ENCODE measurements at regions not wholly inside any gene's neighbourhood (a gene's known extent, or its start where the extent isn't known, plus 50 kb on each side); places are given as distances from the start of the nearest gene placed in this dataset.
"Not testable (repeated sequence)": the region's sequence is repeated elsewhere in the genome, so short reads cannot be mapped to it uniquely, and the experiment has no call there.

- not testable (repeated sequence) for H3K36me3 Mint-ChIP-seq (ENCODE audit: low read depth); H3K27me3 Mint-ChIP-seq; DNase-seq; H3K4me1 Mint-ChIP-seq (ENCODE audit: low read depth); H3K27ac Mint-ChIP-seq; H3K9me3 Mint-ChIP-seq; H3K4me3 Mint-ChIP-seq
Measured at GRCh38 chr6:58059701-58060100, 742.3 kb downstream of the PRIM2 start.

- DNase-seq; H3K27me3 Mint-ChIP-seq; H3K9me3 Mint-ChIP-seq; H3K36me3 Mint-ChIP-seq (ENCODE audit: low read depth); H3K4me3 Mint-ChIP-seq; H3K4me1 Mint-ChIP-seq (ENCODE audit: low read depth); H3K27ac Mint-ChIP-seq: not testable (repeated sequence)
Measured at GRCh38 chr6:58063542-58063941, 746.1 kb downstream of the PRIM2 start.

- not testable (repeated sequence) for H3K27me3 Mint-ChIP-seq; H3K36me3 Mint-ChIP-seq (ENCODE audit: low read depth); H3K4me1 Mint-ChIP-seq (ENCODE audit: low read depth); H3K9me3 Mint-ChIP-seq; H3K4me3 Mint-ChIP-seq; DNase-seq; H3K27ac Mint-ChIP-seq
Measured at GRCh38 chr6:58067867-58068548, 750.6 kb downstream of the PRIM2 start.

GRCh38 chr6:58073263-58073662, 755.8 kb downstream of the PRIM2 start:
- Mint-ChIP-seq H3K27ac (no peak overlapping the region), H3K4me1 (ENCODE audit: low read depth) (no peaks in the 10 kb centered on the region)

GRCh38 chr6:58090067-58090466, 772.6 kb downstream of the PRIM2 start:
- not testable (repeated sequence) for H3K36me3 Mint-ChIP-seq (ENCODE audit: low read depth); H3K27ac Mint-ChIP-seq; DNase-seq; H3K4me1 Mint-ChIP-seq (ENCODE audit: low read depth); H3K4me3 Mint-ChIP-seq; H3K9me3 Mint-ChIP-seq; H3K27me3 Mint-ChIP-seq

More at GRCh38 chr6:58073263-58073662, 755.8 kb downstream of the PRIM2 start:
- DNase-seq: no peak
- Mint-ChIP-seq H3K36me3 (ENCODE audit: low read depth) (no peaks in the 10 kb centered on the region), H3K4me3 (no peak overlapping the region), H3K27me3 (no peaks in the 10 kb centered on the region), H3K9me3 (no peaks in the 10 kb centered on the region)

GRCh38 chr6:58097251-58097650, 779.8 kb downstream of the PRIM2 start:
- DNase-seq; H3K36me3 Mint-ChIP-seq (ENCODE audit: low read depth); H3K27ac Mint-ChIP-seq; H3K9me3 Mint-ChIP-seq; H3K27me3 Mint-ChIP-seq; H3K4me3 Mint-ChIP-seq; H3K4me1 Mint-ChIP-seq (ENCODE audit: low read depth): not testable (repeated sequence)

GRCh38 chr6:58113960-58114359, 796.5 kb downstream of the PRIM2 start:
- Mint-ChIP-seq H3K9me3 (no peaks in the 10 kb centered on the region), H3K27me3 (no peaks in the 10 kb centered on the region), H3K4me3 (no peak overlapping the region)

GRCh38 chr6:58117162-58117561, 799.7 kb downstream of the PRIM2 start:
- H3K36me3 Mint-ChIP-seq (ENCODE audit: low read depth); H3K9me3 Mint-ChIP-seq; H3K27me3 Mint-ChIP-seq; H3K27ac Mint-ChIP-seq; DNase-seq; H3K4me3 Mint-ChIP-seq; H3K4me1 Mint-ChIP-seq (ENCODE audit: low read depth): not testable (repeated sequence)

More at GRCh38 chr6:58113960-58114359, 796.5 kb downstream of the PRIM2 start:
- Mint-ChIP-seq H3K27ac (no peak overlapping the region), H3K4me1 (ENCODE audit: low read depth) (no peaks in the 10 kb centered on the region), H3K36me3 (ENCODE audit: low read depth) (no peaks in the 10 kb centered on the region)
- no peak for DNase-seq

- H3K4me3 Mint-ChIP-seq; H3K36me3 Mint-ChIP-seq (ENCODE audit: low read depth); H3K27me3 Mint-ChIP-seq; H3K9me3 Mint-ChIP-seq; H3K27ac Mint-ChIP-seq; H3K4me1 Mint-ChIP-seq (ENCODE audit: low read depth); DNase-seq: not testable (repeated sequence)
Measured at GRCh38 chr6:58121616-58122015, 804.2 kb downstream of the PRIM2 start.

GRCh38 chr6:58123770-58124169, 806.3 kb downstream of the PRIM2 start:
- H3K27ac Mint-ChIP-seq; H3K9me3 Mint-ChIP-seq; H3K4me3 Mint-ChIP-seq; H3K27me3 Mint-ChIP-seq; H3K36me3 Mint-ChIP-seq (ENCODE audit: low read depth); H3K4me1 Mint-ChIP-seq (ENCODE audit: low read depth); DNase-seq: not testable (repeated sequence)

GRCh38 chr6:58128549-58128948, 811.1 kb downstream of the PRIM2 start:
- H3K36me3 Mint-ChIP-seq (ENCODE audit: low read depth); H3K4me3 Mint-ChIP-seq: not testable (repeated sequence)
- peaks cover 13% of the 10 kb centered on the region for H3K9me3 Mint-ChIP-seq

GRCh38 chr6:58129098-58129497, 811.7 kb downstream of the PRIM2 start:
- not testable (repeated sequence) for H3K27ac Mint-ChIP-seq; H3K36me3 Mint-ChIP-seq (ENCODE audit: low read depth); H3K27me3 Mint-ChIP-seq; H3K4me3 Mint-ChIP-seq; DNase-seq; H3K4me1 Mint-ChIP-seq (ENCODE audit: low read depth)
- H3K9me3 Mint-ChIP-seq: peaks cover 13% of the 10 kb centered on the region

More at GRCh38 chr6:58128549-58128948, 811.1 kb downstream of the PRIM2 start:
- H3K27ac Mint-ChIP-seq; H3K4me1 Mint-ChIP-seq (ENCODE audit: low read depth); H3K27me3 Mint-ChIP-seq; DNase-seq: not testable (repeated sequence)

GRCh38 chr6:58139746-58140145, 822.3 kb downstream of the PRIM2 start:
- not testable (repeated sequence) for H3K27me3 Mint-ChIP-seq; H3K27ac Mint-ChIP-seq; H3K4me3 Mint-ChIP-seq; H3K4me1 Mint-ChIP-seq (ENCODE audit: low read depth); DNase-seq; H3K9me3 Mint-ChIP-seq; H3K36me3 Mint-ChIP-seq (ENCODE audit: low read depth)

GRCh38 chr6:58171025-58171424, 853.6 kb downstream of the PRIM2 start:
- DNase-seq; H3K36me3 Mint-ChIP-seq (ENCODE audit: low read depth); H3K27ac Mint-ChIP-seq; H3K9me3 Mint-ChIP-seq; H3K4me3 Mint-ChIP-seq; H3K27me3 Mint-ChIP-seq; H3K4me1 Mint-ChIP-seq (ENCODE audit: low read depth): not testable (repeated sequence)

GRCh38 chr6:58181557-58182065, 864.2 kb downstream of the PRIM2 start:
- H3K27me3 Mint-ChIP-seq; H3K4me1 Mint-ChIP-seq (ENCODE audit: low read depth); DNase-seq; H3K36me3 Mint-ChIP-seq (ENCODE audit: low read depth); H3K27ac Mint-ChIP-seq; H3K9me3 Mint-ChIP-seq; H3K4me3 Mint-ChIP-seq: not testable (repeated sequence)

- H3K4me3 Mint-ChIP-seq; DNase-seq; H3K4me1 Mint-ChIP-seq (ENCODE audit: low read depth); H3K27ac Mint-ChIP-seq; H3K27me3 Mint-ChIP-seq; H3K36me3 Mint-ChIP-seq (ENCODE audit: low read depth); H3K9me3 Mint-ChIP-seq: not testable (repeated sequence)
Measured at GRCh38 chr6:58185300-58185699, 867.9 kb downstream of the PRIM2 start.

Data from activated T-cell treated with anti-CD3 and anti-CD28 coated beads, Interleukin-2, amount 50 U/mL, for 24 hours (primary cell).